Brain pericyte (primary cell): ENCODE measurements at regions not wholly inside any gene's neighbourhood (a gene's known extent, or its start where the extent isn't known, plus 50 kb on each side); places are given as distances from the start of the nearest gene placed in this dataset.

Source experiments
- DNase-seq: peaks from one replicate; pipeline ENCODE4 v3.0.0-alpha.2; 2012; ENCODE audit warnings: low read depth, low spot score

GRCh38 chr11:112355726-112356125 is 95.1 kb upstream of the PLET1 start:
- DNase-seq, result no peak

DNA sequence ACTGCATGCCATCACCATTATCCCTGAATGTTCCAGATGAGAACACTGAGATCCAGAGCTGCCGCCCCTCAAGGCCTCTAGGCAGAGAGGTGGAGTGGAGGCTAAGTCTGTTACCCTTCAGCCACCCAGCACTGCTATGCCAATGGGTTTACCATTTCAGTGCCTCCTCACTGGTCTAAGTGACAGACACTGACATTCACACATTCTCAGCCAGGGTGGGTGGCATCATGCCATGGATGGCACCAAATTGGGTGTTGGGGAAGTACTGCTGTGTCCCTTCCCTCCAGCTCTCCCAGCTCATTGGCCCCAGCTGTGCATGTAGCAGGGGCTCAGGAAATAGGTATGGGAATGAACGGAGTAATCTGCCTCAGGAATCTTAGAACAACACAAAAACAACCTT is 96.8 kb upstream of the PLET1 start:
- no peak for DNase-seq

GRCh38 chr11:112361396-112361795 is 100.7 kb upstream of the PLET1 start:
- no peak for DNase-seq

DNA sequence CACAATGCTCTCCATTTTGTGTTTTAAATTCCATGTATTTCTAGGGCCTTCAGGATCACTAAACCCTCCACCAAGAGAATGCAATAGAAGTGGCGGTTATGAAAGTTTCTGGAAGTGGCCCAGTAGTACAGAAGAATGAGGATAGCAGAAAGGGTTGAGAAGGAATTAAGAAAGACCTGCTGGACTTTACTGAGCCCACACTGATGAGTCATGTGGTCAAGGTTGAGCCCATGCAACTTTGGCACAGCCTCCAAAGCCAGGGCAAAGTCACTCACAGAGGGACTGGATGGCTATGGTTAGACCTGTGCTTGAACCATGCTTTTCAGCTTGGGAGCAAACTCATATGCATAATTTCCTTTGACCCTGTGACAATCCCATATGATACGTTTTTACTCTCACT is 102.9 kb upstream of the PLET1 start:
- no peak for DNase-seq

GRCh38 chr11:112364962-112365481 is 104.4 kb upstream of the PLET1 start:
- DNase-seq, result no peak

GRCh38 chr11:112366012-112366411 is 105.4 kb upstream of the PLET1 start:
- no peak for DNase-seq

GRCh38 chr11:112366777-112367176 is 106.1 kb upstream of the PLET1 start:
- no peak for DNase-seq

GRCh38 chr11:112367461-112367860 is 106.8 kb upstream of the PLET1 start:
- DNase-seq, result no peak

- no peak for DNase-seq
Observed at GRCh38 chr11:112367895-112368294, 107.2 kb upstream of the PLET1 start.

GRCh38 chr11:112368381-112368780 is 107.7 kb upstream of the PLET1 start:
- no peak for DNase-seq

DNA sequence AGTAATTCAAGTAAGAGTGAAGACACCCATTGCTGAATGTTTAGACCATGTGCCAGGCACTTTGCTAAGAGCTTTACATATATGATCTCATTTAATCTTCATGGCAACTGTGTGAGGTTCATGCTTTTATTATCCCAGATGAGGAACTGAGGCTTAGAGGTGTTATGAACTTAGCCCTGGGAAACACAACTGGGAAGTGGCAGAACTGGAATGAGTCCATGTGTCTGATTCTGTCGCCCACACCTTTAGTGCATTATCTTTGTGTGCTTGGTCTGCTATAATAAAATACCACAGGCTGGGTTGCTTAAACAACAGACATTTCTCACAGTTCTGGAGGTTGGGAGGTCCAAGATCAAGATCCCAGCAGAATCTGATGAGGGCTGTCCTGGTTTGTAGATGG is 108.7 kb upstream of the PLET1 start:
- no peak for DNase-seq

- DNase-seq, result no peak
Observed at GRCh38 chr11:112369916-112370315, 109.3 kb upstream of the PLET1 start.

- no peak for DNase-seq
Observed at GRCh38 chr11:112374486-112375140, 114.0 kb upstream of the PLET1 start.

DNA sequence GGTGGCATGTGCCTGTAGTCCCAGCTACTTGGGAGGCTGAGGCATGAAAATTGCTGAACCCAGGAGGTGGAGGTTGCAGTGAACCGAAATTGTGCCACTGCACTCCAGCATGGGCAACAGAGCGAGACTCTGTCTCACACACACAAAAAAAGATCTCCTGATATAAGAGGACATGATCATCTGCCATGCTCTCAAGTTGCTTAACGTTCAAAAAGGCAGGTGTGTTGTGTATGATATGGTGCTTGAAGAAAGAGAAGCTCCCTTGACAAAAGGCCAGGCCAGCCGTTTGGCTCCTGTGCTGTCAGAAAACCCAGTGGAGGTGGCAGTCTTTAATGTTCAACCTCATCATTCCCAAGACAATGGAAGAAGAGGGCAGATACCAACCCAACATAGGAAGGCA is 117.3 kb upstream of the PLET1 start:
- no peak for DNase-seq

DNA sequence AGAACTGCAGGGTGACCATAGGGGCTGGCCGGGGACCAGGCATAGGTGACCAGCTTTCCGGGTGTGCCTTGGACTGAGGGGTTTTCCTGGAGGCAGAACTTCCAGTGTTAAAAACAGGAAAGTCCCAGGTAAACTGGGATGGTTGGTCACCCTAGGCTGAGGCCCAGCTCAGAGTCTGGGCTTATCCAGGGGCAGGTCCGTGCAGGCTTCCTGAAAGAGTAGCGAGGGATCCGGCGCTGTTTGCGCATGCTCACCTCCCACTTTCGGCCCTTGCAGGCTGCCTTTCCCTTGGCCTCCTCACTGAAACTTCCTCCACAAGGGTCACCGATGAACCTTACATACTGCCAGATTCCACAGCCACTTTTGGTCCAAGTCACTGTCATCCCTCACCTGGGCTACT is 119.8 kb upstream of the PLET1 start:
- no peak for DNase-seq

DNA sequence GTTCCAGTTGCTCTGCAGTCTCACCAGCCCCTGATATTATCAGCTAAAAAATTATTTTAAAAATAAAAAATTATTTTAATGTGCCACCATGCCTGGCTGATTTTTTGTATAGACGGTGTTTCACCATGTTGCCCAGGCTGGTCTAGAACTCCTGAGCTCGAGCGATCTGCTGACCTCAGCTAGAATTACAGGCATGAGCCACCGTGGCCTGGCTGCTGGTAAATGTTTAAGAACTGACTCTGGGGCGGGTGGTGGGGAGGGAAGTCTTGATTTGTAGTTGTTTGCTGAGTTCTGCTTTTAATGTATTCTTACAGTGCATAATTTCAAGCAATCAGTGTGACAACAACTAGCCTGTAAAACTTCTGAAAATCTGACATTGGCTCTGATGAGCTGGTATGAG is 120.9 kb upstream of the PLET1 start:
- no peak for DNase-seq

- no peak for DNase-seq
Observed at GRCh38 chr11:112382561-112382960, 121.9 kb upstream of the PLET1 start.

DNA sequence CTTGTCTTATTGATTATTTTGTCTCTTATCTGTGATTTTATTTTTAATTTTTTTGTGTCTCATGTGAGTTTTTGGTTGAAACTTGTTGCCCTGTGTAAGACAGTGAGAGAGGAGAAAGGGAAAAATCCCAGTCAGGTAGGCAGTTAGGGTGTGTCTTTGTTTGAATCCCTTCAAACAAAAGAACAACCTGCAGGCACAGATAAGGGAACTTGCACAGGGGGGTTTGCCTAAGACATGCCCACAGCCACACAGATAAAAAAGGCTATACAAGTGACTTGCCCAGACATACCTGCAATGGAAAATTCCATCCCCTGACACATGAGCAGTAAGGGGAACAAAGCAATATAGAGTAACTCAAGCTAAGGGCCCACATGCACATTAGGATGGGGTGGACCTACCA is 127.8 kb upstream of the PLET1 start:
- DNase-seq, result no peak

GRCh38 chr11:112391086-112391485 is 130.4 kb upstream of the PLET1 start:
- no peak for DNase-seq

DNA sequence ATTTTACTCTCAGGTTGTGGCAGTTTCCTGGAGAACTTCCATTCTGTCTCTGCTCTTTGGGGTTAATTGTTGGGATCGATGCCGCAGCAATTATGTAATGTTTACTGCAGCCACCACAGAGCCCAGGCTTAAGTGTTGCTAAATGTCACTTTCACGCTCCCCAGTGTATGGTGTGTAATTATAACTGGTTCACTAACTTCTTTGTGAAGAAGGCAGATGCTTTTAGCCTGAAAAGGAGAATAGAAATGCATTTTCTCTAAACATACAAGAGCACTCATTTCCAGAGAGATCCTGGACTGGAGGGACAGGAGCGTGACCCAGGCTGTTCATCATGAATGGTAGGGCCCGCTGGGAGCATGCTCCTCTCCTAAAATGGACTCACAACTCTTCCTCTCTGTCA is 132.2 kb upstream of the PLET1 start:
- DNase-seq, result no peak

GRCh38 chr11:112394304-112394703 is 133.6 kb upstream of the PLET1 start:
- no peak for DNase-seq

- DNase-seq, result no peak
Observed at GRCh38 chr11:112396076-112396475, 135.4 kb upstream of the PLET1 start.

DNA sequence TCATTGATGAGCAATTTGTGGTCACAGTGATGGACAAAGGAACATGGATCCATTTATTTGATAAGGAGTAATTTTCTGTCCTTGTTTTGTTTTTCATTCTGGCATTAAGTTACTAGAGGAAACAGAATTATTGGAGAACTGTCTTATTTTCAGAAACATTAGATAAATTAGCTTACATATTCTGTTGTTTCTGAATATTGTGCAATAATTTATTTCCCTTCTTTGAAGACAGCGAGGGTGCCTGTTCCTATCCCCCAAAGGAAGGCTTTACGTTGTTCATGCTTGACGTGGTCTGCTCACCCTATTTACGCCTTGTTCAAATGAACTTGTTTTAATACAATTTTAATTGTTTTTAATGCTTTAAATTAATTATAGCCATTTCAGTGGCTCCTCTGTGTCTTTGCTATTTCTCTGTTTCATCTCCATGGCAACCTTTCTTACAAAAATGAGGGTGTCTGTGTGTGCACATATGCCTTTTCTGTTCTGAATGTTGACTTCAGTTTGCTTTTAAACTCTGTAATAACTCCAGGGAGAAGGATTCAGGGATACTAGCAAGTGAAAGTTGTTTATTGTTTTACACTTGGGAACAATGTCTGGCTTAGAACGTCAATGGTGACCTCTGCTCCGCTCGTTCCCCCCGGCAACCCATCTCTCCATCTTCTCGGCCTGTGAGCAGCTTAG is 138.3 kb upstream of the PLET1 start:
- no peak for DNase-seq
